Adrenal gland (tissue), 5 donors: ENCODE measurements at regions not wholly inside any gene's neighbourhood (a gene's known extent, or its start where the extent isn't known, plus 50 kb on each side); places are given as distances from the start of the nearest gene placed in this dataset.

Experiments
- CTCF ChIP-seq, 6 experiments: fragments of 450-650 bp in 4 of 6; fragments of 200-600 bp in 2 of 6; sonication (generic) in 1 of 6; IDR thresholded peaks; 1 replicate in 5 of 6; 2 replicates in 1 of 6; pipeline versions ENCODE4 v1.5.1 to v1.8.0; 2016 to 2021; ENCODE audit warnings: antibody characterized with exemption in 6 of 6, mild to moderate bottlenecking in 2 of 6, moderate library complexity in 1 of 6
- POLR2A ChIP-seq, 2 donors: fragments of 450-650 bp; IDR thresholded peaks; one replicate each; pipeline ENCODE4 v1.6.1; 2017; ENCODE audit warnings: antibody characterized with exemption in 2 of 2, mild to moderate bottlenecking in 2 of 2, moderate library complexity in 1 of 2
- donor health status: DM: no; HTN: no; CAD: no.

GRCh38 chr7:57370739-57371098 is 79.3 kb upstream of the ZNF716 start:
- TF ChIP-seq CTCF (IDR thresholded peaks at IDR 0.05), result no peak
- no peak for TF ChIP-seq POLR2A (IDR thresholded peaks at IDR 0.05)
